HG03442 (cell line): ENCODE measurements at regions not wholly inside any gene's neighbourhood (a gene's known extent, or its start where the extent isn't known, plus 50 kb on each side); places are given as distances from the start of the nearest gene placed in this dataset.

Experiments used
- ATAC-seq: cut with Tn5 transposase; IDR thresholded peaks from one replicate; pipeline ENCODE4 v1.9.1; 2021; ENCODE audit warnings: mild to moderate bottlenecking, moderate library complexity; ENCODE audit not compliant: unreplicated experiment

DNA sequence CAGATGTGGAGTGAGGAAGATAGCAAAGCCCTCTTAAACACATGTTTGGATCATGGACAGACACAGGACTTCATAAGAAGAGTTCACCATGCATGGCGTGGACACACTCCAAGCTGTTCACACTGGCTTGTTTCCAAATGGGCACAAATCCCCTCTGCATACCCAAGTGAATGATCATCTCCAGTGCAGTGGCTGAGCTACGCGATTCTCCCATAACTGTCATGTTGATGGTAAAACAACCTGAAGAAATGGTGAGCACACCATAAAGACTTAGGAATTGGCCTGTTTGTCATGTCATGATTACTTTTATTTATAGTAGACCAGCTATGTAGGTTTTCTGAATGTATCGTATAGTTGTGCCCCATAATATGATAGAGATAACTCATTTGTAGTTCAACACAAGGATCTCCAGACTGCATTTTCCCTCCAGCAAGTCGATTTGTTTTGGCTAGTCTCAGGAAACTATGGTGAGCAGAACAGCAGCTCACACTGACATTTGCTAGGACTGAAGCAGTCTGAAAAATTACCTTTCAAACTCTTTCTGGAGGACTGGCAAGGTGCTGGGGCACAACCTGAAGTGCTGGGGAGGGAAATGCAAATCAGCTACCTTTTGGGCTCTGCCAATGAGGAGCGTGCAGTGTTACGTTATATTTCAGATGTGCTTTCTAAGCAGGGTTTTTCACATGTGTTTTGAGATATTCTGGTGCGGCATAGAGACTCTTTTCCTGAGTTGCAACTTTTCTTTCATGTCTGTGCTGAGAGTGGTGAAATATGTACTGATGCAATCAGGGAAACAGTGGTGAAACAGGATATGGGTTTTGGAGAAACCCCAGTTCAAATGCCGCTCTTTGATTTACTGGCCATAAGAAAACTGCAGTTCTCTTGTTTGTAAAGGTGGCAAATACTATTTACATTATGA lies 629.6 kb upstream of the DPP6 start:
- ATAC-seq = no peak

DNA sequence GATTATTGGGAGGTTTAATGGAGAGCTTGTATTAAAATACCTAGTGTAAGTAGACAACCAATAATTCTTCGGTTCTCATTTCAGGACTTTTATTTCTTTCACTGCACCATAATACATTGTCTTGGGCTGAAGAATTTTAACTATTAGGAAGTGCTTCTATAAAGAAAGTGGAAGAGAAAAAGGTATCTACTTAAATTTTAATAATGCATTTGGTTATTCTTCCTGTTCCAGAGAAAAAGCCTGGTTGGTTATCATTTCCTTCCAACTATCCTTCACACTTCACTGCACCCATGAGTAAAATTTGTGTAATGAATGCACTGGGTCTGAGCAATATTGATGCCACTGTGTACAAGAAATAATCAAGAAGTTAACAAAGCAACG lies 629.0 kb upstream of the DPP6 start:
- no peak for ATAC-seq

DNA sequence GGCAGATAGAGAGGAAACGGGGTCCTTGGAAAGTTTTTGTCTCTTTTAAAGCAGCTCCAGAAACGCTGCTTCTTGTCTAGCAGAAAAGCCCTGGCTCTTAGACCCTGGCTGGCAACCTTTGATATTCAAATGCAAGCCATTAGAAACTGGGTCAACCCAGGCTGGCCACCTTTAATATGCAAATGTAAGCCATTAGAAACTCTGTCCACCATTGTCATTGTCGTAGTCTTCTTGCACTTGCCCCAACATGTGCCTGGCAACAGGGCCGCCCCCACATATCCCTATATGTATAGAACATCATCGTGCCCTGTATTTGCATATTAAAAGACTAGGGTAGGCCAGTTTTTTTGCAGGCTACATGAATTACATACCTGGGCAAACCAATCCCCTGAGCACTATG lies 621.3 kb upstream of the DPP6 start:
- ATAC-seq = no peak

DNA sequence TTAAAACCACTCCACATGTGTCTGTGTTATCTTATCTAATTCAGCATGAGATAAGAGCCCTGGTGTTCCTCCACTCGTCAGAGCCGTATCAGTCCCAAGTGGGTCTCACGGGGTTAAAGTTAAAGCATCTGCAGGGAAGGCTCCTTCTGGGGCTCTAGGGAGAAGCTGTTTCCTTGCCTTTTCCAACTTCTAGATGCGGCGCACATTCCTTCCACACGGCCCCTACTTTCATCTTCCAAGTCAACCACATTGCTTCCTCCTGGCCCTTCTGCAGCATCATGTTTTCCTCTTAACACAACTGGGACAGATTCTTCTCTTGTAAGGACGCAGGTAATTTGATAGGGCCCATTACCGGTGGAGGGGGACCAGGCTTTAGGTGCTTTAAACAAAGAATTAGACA lies 620.1 kb upstream of the DPP6 start:
- no peak for ATAC-seq

DNA sequence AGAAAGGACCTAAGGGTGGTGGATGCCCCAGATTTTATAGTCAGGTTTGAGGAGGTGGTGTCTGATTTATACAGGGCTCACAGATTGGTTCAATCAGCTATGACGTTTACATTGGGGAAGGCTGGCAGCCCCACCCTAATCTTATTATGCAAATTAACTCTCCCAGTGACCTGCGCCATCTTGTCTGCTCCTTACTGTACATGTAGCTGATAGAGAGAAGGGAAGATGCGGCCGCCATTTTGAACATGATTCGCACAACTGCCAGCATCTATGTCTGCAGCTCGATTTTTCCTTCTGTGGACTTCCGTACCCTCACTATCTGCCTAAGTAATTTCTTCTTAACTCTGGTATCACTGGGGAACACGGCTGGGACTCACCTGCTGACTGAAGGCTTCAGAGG lies 619.0 kb upstream of the DPP6 start:
- ATAC-seq = no peak

DNA sequence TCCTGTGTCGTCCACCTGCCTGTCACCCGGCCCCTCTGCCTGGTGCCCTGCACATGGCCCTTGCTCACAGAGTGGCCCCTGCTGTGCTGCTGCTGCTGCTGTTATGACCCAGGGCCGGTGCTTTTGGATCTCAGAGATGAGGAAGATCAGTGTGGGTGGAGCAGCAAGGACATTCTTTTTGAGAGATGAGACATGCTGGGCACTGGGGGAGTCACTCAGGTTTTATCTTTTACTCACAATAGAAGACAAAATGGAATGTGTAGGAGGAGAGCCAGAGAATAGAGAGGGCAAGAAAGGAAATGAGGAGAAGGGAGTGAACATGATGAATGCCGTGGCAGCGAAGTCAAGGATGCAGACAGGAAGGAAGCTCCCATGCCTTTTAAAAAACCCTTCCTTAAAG lies 611.5 kb upstream of the DPP6 start:
- ATAC-seq = no peak

DNA sequence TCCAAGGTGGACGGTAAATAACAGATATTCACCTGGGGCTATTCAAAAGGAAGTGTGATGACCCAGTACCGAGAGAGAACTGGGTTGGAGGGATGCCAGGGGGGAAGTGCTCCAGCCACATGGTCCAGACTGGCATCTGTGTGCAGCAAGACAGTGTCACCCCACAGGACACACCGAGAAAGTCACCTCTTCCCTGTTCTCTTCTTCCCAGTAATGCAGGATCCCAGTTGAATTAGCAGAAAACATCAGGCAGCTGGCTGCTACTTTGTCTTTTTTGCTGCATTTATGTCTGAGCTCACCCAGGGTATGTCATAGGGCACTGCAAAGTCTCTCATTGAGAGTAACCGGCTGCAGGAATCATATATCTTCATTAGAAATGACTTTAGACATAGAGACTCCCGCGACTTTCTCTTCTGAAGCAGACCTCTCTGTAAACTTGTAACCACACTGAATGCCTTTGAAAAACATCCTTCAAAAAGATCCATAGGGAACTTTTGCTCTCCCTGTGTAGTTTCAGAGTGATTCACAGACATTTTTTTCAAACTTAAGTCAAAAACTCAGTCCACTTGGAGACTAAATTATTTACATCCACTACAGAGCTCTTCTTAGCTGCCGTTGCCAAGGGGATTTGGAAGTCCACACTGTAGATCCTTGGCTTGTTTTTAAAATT lies 609.0 kb upstream of the DPP6 start:
- ATAC-seq = no peak

DNA sequence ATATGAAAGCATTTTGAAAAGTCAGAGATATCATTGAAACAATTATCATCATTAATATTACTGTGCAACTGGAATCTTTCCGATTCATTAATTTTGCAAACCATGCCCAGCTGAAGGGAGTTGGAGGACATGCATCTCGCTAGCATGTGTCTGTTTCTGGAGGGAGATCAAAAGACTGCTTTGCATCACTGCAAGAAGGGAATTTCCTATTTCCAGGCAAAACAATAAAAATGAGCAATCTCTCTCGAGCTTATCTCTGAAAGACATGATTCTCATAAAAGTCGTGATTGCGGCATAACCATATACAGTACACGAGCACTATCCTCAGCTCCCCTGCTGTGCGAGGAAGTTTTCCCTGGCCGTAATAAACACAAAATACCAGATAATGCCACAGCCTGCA lies 607.6 kb upstream of the DPP6 start:
- ATAC-seq = no peak

DNA sequence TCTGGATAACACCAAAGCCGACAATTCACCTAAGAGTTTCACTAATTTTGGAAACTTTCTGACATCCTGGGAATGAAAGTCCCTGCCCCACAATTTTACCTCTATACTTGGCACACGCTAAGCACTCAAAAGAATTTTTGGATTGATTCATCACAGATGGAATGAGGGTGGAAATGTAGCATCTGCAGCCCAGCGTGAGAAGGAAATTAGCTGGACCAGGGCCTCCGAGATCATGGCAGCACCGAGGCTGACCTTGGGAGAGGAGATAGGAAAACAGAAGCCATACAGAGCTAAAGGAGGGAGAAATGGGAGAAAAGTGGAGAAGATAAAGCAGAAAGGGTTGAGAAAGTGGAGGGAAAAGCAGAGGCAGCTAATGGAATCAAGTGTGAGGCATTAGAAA lies 606.6 kb upstream of the DPP6 start:
- ATAC-seq = no peak

DNA sequence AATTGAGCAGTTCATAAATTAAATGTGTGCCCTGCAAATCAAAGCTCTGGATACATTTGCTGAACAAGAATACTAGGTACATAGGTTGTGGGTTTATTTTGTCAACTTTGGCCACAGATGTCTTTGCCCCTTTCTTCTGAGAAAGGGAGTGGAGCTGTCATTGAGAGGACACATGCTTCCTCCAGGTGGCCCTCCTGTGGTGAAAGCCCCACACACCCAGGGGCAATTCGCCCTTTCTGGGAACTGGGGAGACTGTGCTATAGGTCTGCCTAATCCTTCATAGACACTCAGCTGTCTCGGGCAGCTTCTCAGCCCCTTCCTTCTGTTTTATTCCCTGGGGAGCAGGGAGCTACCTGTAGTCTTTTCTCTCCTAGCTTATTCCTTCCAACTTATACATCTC lies 605.7 kb upstream of the DPP6 start:
- no peak for ATAC-seq

DNA sequence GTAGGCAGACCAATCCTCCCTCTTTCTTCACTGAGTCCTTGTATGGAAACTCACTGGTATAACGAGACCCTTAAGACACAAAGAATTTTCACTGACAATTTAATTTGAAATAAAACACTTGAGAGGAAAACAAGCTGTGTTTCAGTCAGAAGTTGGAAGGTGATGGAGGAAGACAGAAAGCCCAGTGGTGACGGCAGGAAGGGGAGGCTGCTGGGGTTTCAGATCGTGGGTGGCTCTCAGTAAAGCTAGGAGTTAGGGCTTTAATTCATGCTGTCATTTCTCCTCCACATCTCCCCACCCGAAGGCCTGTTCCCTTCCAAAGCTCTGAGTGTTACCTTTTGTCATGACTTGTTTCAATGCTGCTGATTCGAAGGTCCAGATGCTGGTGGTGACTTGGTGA lies 605.2 kb upstream of the DPP6 start:
- no peak for ATAC-seq

DNA sequence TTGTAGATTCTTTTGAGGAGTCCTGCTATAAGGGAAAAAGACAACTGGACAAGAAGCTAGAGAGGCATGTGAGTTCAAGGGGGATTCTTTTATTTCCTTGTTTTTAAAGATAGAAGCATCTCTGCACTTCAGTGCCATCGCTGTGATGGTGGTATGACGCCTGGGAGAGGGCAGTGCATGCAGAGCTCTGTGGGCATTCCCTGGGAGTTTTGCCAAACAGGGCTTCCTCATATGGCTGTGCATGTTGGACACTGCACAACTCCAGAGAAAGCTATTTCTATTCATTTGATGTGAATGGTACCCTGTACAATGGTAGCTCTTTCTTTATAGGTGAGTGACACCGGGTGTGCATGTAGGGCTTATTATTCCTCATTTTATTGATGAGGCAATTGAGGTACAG lies 599.5 kb upstream of the DPP6 start:
- ATAC-seq = no peak

DNA sequence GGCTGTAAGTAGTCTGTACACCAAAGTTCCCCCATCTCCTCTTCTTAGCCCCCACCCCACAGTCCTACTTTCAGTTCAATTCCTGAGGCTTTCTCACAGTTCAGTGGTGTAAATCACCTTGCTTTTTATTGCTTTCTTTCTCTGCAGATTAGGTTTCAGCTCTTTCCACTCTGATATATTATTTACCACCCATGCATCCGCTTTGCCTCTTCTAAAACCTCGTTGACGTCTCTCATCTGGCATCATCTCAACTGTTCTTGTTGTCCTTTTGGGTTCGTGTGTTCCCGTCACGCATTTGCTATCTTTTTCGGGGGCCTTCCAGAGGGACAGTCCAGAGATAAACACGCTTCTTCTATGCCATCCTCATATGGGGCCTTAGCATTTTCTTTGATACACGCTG lies 597.9 kb upstream of the DPP6 start:
- ATAC-seq = no peak

DNA sequence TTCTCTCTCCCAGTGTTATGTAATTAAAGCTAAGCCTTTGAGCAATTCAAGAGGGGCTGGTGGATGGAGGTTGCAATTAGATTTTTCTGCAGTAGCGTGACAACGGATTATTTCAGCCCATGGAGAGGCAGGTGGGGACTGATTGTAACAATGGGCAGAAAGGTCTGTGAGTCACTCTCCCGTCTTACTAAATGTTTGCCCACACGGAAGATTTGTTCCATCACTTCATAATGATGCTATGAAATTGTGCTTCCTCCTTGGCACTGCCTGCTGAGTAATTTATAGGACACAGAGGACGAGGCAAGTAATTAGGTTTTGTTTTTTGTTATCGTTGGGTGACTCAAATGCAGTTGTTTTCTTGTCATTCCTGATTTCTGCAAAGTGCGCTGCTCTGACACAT lies 594.5 kb upstream of the DPP6 start:
- ATAC-seq = no peak

DNA sequence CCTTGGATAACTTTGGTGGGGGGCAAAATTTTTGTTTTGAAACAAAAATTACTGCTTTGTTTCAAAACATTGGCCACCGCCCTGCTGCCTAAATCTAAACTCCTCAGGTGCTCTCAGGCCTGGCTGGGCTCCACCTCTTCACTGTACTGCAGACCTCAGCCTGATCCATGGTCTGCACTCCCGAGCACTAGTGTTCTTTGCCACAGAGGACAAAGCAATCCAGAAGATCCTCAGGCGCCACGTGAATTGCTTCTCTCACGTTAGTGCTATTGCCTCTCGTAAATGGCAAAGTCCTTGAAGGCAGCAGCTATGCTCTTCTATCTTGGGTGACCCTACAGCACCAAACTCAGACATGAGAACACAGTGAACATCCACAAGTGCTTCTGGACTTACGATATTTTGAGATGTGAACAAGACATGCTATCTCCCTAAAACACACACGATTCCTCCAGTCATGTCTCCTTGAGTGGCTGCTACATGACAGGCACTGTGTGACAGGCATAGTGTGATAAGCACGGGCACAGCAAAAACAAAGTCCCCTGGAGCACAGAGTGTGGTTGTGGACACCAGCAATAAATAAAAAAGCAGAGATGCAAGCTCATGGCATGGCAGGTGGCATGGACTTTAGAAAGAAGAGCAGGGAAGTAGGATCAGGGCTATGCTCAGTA lies 582.1 kb upstream of the DPP6 start:
- ATAC-seq = no peak

DNA sequence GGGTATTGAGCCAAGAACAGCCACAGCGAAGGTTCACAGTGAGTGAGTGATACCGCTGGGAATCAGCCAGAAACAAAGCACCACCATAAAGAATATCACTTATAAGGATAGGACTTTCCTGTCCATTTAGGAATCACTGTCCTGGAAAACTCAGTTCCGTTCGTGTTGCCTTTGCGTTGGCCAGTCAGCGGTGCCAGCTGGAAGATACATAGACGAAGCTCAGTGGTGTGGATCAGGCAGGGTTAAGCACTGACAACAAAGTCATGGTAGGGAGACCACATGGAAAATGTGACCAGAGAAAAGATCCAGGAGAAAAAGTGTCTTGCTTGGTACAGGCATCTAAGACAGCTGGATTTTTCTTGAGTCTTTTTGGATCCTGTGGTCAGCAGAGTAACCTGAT lies 579.7 kb upstream of the DPP6 start:
- ATAC-seq = no peak

DNA sequence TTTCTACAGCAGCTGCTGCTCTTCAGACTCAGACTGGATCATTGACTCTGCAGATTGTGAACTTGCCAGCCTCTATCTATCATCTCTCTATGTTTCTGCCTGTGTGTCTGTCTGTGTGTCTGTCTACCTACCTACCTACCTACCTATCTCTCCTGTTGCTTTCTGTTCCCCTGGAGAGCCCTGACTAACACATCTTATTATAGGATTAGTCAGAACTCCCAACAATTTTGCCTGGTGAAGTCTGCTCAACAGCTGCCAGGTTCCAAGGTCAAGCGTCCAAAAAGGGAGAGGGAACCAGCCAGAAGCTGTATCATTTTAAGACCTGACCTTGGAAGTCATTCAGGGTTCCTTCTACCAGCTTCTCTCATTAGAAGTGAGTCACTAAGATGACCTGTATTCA lies 579.0 kb upstream of the DPP6 start:
- no peak for ATAC-seq

DNA sequence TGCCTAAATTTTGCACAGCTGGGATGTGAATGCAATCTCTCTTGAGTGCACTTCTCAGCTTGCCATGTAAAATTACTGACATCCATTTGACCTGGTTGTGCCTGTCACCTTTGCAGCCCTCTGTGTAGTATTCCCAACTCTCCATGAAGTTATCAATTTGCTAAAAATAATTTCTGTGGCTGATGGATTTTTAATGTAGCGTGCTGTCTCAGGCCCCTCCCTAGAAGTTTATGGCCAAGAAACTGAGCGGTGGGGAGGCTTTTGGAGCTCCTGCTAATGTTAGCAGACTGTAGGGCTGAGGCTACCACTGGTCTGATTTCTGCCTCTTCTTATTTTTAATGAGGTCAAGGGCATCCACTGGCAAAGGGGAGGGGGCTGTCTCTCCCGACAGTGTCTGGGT lies 577.0 kb upstream of the DPP6 start:
- ATAC-seq = no peak

DNA sequence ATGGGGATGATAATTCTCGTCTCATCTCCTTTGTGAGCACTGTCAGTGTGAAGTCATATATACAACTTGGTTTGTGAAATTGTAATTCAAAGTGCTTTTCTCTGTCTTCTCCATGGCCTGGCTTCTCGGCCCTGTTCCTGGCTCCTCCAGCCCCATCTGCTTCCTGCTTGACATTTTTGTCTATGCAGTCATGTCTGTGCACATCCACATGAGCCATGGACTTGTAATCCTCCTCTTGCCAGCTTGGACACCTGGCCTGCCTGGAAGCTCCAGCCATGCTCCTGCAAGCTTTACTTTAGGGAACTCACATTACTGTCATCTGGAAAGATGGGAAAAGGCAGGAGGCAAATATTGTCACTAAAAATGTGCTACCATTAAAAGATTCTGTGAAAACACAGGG lies 576.0 kb upstream of the DPP6 start:
- ATAC-seq = no peak

DNA sequence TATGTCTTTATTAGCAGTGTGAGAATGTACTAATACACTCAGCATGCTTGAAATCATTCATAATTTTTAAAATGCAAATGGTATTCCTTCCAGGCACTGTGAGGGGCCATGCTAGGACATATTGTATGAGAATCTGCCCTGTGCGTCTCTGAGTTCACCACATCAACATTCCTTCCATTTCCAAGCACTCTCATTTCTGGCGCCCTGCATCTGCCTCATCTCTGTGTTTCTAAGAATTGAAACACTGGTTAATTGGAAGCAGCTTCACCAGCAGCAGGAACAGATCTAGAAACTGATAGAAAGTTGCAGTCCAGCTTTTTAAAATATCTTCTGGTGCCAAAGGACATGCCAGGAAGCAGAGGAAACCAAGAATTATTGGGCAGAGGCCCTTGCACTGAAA lies 555.9 kb upstream of the DPP6 start:
- ATAC-seq = no peak

DNA sequence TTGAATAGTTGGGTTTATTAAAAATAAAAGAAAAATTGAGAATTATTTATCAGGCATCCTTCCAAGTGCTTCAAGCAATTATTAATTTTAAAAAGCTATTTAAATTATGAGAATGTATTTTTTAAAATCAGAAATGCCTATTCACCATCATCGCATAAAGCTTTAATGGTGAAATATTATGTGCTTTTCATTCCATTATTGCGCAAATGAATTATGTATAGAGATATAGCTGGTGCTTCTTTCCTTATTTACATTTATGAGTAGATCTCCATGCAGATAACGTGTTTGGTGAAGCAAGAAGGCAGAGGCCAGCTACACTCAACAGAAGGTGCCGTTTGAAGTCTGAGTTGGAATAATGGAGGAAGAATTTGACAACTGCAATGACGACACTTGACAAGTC lies 549.1 kb upstream of the DPP6 start:
- no peak for ATAC-seq
